ENCODE measurements at regions not wholly inside any gene's neighbourhood (a gene's known extent, or its start where the extent isn't known, plus 50 kb on each side); places are given as distances from the start of the nearest gene placed in this dataset.

- no peaks in the 10 kb centered on the region for H3K27me3 ChIP-seq (ENCODE audit: control insufficient read depth, insufficient read depth, low read length)
- no peak overlapping the region for H3K27ac ChIP-seq (ENCODE audit: low read depth in 2 of 2, low read length in 2 of 2)
- H3K4me3 ChIP-seq (ENCODE audit: low read length in 3 of 3), result no peak overlapping the region
- no peaks in the 10 kb centered on the region for H3K4me1 ChIP-seq (ENCODE audit: control insufficient read depth in 2 of 3, insufficient read depth in 2 of 3, low read depth in 1 of 3, low read length in 3 of 3)
- H3K9me3 ChIP-seq (ENCODE audit: control insufficient read depth in 2 of 3, insufficient read depth in 1 of 3, low read length in 3 of 3), result no peaks in the 10 kb centered on the region
- H3K36me3 ChIP-seq (ENCODE audit: control insufficient read depth in 2 of 3, insufficient read depth in 3 of 3, low read length in 3 of 3), result no peaks in the 10 kb centered on the region
- FAIRE-seq (no peak), DNase-seq (no peak)
- intact Hi-C loops (cut with DNase I), result no loop called here
- H3K9ac ChIP-seq (ENCODE audit: low read length in 3 of 3), result no peak overlapping the region
- TF ChIP-seq CTCF (IDR thresholded peaks at IDR 0.05; ENCODE audit: borderline replicate concordance, extremely low read depth, insufficient read depth), result no peak
Measured at GRCh38 chr3:115523458-115523857, 99.9 kb upstream of the GAP43 start.

- H3K4me1 ChIP-seq (ENCODE audit: control insufficient read depth in 2 of 3, insufficient read depth in 2 of 3, low read depth in 1 of 3, low read length in 3 of 3), result no peaks in the 10 kb centered on the region
- H3K27ac ChIP-seq (ENCODE audit: low read depth in 2 of 2, low read length in 2 of 2), result no peak overlapping the region
- TF ChIP-seq CTCF (IDR thresholded peaks at IDR 0.05; ENCODE audit: borderline replicate concordance, extremely low read depth, insufficient read depth), result no peak
- intact Hi-C loops (cut with DNase I), result no loop called here
- no peak for FAIRE-seq
- no peaks in the 10 kb centered on the region for H3K27me3 ChIP-seq (ENCODE audit: control insufficient read depth, insufficient read depth, low read length)
- H3K9me3 ChIP-seq (ENCODE audit: control insufficient read depth in 2 of 3, insufficient read depth in 1 of 3, low read length in 3 of 3), result no peaks in the 10 kb centered on the region
- H3K36me3 ChIP-seq (ENCODE audit: control insufficient read depth in 2 of 3, insufficient read depth in 3 of 3, low read length in 3 of 3), result no peaks in the 10 kb centered on the region
- DNase-seq, result no peak
- no peak overlapping the region for H3K9ac ChIP-seq (ENCODE audit: low read length in 3 of 3)
- no peak overlapping the region for H3K4me3 ChIP-seq (ENCODE audit: low read length in 3 of 3)
Measured at GRCh38 chr3:115524549-115524948, 98.8 kb upstream of the GAP43 start.

GRCh38 chr3:115525731-115526130 lies 97.6 kb upstream of the GAP43 start:
- Histone ChIP-seq H3K36me3 (ENCODE audit: control insufficient read depth in 2 of 3, insufficient read depth in 3 of 3, low read length in 3 of 3) (no peaks in the 10 kb centered on the region), H3K4me1 (ENCODE audit: control insufficient read depth in 2 of 3, insufficient read depth in 2 of 3, low read depth in 1 of 3, low read length in 3 of 3) (no peaks in the 10 kb centered on the region), H3K27ac (ENCODE audit: low read depth in 2 of 2, low read length in 2 of 2) (no peak overlapping the region), H3K9me3 (ENCODE audit: control insufficient read depth in 2 of 3, insufficient read depth in 1 of 3, low read length in 3 of 3) (no peaks in the 10 kb centered on the region), H3K27me3 (ENCODE audit: control insufficient read depth, insufficient read depth, low read length) (no peaks in the 10 kb centered on the region), H3K4me3 (ENCODE audit: low read length in 3 of 3) (no peak overlapping the region), H3K9ac (ENCODE audit: low read length in 3 of 3) (no peak overlapping the region)
- no peak for TF ChIP-seq CTCF (IDR thresholded peaks at IDR 0.05; ENCODE audit: borderline replicate concordance, extremely low read depth, insufficient read depth)
- FAIRE-seq (no peak), DNase-seq (no peak)
- intact Hi-C loops (cut with DNase I), result no loop called here

GRCh38 chr3:115533218-115533617 lies 90.1 kb upstream of the GAP43 start:
- no peak overlapping the region for H3K4me3 ChIP-seq (ENCODE audit: low read length in 3 of 3)
- H3K9me3 ChIP-seq (ENCODE audit: control insufficient read depth in 2 of 3, insufficient read depth in 1 of 3, low read length in 3 of 3), result peaks cover 0 to 7% (median 0%) of the 10 kb centered on the region in 3 donors
- no peaks in the 10 kb centered on the region for H3K36me3 ChIP-seq (ENCODE audit: control insufficient read depth in 2 of 3, insufficient read depth in 3 of 3, low read length in 3 of 3)
- DNase-seq (peak in 1 of 5 donors; percentile 48), FAIRE-seq (no peak)
- H3K9ac ChIP-seq (ENCODE audit: low read length in 3 of 3), result no peak overlapping the region
- no peaks in the 10 kb centered on the region for H3K27me3 ChIP-seq (ENCODE audit: control insufficient read depth, insufficient read depth, low read length)
- H3K4me1 ChIP-seq (ENCODE audit: control insufficient read depth in 2 of 3, insufficient read depth in 2 of 3, low read depth in 1 of 3, low read length in 3 of 3), result no peaks in the 10 kb centered on the region
- TF ChIP-seq CTCF (IDR thresholded peaks at IDR 0.05; ENCODE audit: borderline replicate concordance, extremely low read depth, insufficient read depth), result no peak
- no peak overlapping the region for H3K27ac ChIP-seq (ENCODE audit: low read depth in 2 of 2, low read length in 2 of 2)
- intact Hi-C loops (cut with DNase I), result no loop called here

Measured in kidney (tissue), 13 donors.